Uterus (tissue), 2 donors: ENCODE measurements at regions not wholly inside any gene's neighbourhood (a gene's known extent, or its start where the extent isn't known, plus 50 kb on each side); places are given as distances from the start of the nearest gene placed in this dataset.

Source experiments
- CTCF ChIP-seq, 4 experiments: fragments of 200-600 bp in 2 of 4; fragments of 450-650 bp in 2 of 4; sonication (generic) in 2 of 4; IDR thresholded peaks; one replicate each; pipeline ENCODE4 v1.5.1; 2016 to 2019; ENCODE audit warnings: antibody characterized with exemption in 4 of 4, mild to moderate bottlenecking in 2 of 4, moderate library complexity in 1 of 4
- POLR2A ChIP-seq, 2 donors: fragments of 450-650 bp; IDR thresholded peaks; one replicate each; pipeline ENCODE4 v1.6.1; 2016; ENCODE audit warnings: antibody characterized with exemption in 2 of 2, mild to moderate bottlenecking in 1 of 2, moderate library complexity in 1 of 2

- TF ChIP-seq POLR2A (IDR thresholded peaks at IDR 0.05) (no peak), CTCF (IDR thresholded peaks at IDR 0.05) (no peak)
Observed at GRCh38 chr5:171574376-171574775, 154.9 kb downstream of the FGF18 start.
